OCI-LY3 (cell line): ENCODE measurements at regions not wholly inside any gene's neighbourhood (a gene's known extent, or its start where the extent isn't known, plus 50 kb on each side); places are given as distances from the start of the nearest gene placed in this dataset.

ENCODE experiments used
- CTCF ChIP-seq: fragments of 200-600, 300-600 bp; sonication (generic); IDR thresholded peaks from 2 replicates; pipeline ENCODE4 v1.5.1; 2014; ENCODE audit warnings: antibody characterized with exemption, low read length, low read depth
- EZH2phosphoT487 ChIP-seq: fragments of 200-600 bp; shearing (Covaris generic); IDR thresholded peaks from 2 replicates; pipeline ENCODE4 v1.6.1; 2018; ENCODE audit warnings: antibody characterized with exemption, mixed run types, low read depth

- TF ChIP-seq CTCF (no peak), EZH2phosphoT487 (no peak)
Observed at GRCh38 chr3:72572489-72573007, 275.7 kb downstream of the SHQ1 start.
